DND-41 (cell line): ENCODE measurements at regions not wholly inside any gene's neighbourhood (a gene's known extent, or its start where the extent isn't known, plus 50 kb on each side); places are given as distances from the start of the nearest gene placed in this dataset.

Experiments used
- CTCF ChIP-seq: IDR thresholded peaks from 2 replicates; pipeline ENCODE4 v1.5.1; 2012; ENCODE audit warnings: borderline replicate concordance, low read length, moderate library complexity, mild to moderate bottlenecking; ENCODE audit not compliant: poor library complexity, severe bottlenecking; ENCODE audit errors: extremely low read depth
- EZH2 ChIP-seq: IDR thresholded peaks from 3 replicates; pipeline ENCODE4 v1.6.1; 2012; ENCODE audit warnings: borderline replicate concordance, low read depth, mild to moderate bottlenecking, moderate library complexity, low read length, inconsistent platforms; ENCODE audit not compliant: severe bottlenecking

GRCh38 chr5:114038756-114039155 lies 323.1 kb upstream of the KCNN2 start:
- TF ChIP-seq CTCF (no peak), EZH2 (no peak)
